ENCODE measurements at regions not wholly inside any gene's neighbourhood (a gene's known extent, or its start where the extent isn't known, plus 50 kb on each side); places are given as distances from the start of the nearest gene placed in this dataset.

DNA sequence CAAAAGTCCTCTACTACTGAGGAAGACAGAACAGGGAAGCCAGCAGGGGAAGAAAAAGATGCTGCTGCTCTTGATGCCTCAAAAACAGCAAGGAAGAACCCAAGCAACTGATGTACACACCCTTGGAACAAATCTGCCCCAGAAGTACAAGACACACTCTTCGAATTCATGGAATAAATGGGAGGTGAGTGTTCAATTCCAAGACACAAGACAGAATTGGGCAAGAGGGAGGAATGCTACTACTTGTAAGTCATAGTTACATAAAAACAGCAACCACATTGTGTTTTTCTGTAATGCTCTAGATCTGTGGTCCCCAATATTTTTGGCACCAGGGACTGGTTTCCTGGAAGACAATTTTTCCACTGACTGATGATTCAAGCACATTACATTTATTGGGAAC is 58.0 kb upstream of the H2AZ1 start:
- ATAC-seq (no peak), FAIRE-seq (no peak), DNase-seq (ENCODE audit: extremely low read depth in 1 of 4, low spot score in 3 of 4) (no peak)
- Histone ChIP-seq H3K36me3 (ENCODE audit: control insufficient read depth, insufficient read depth, low read length) (no peaks in the 10 kb centered on the region), H3K27me3 (ENCODE audit: control insufficient read depth in 2 of 2, insufficient read depth in 2 of 2, low read length in 2 of 2) (no peaks in the 10 kb centered on the region), H3K79me2 (ENCODE audit: control insufficient read depth, insufficient read depth, low read length) (no peaks in the 10 kb centered on the region), H3K9me3 (replicated peaks; ENCODE audit: control insufficient read depth, insufficient read depth, low read depth, low read length) (no peaks in the 10 kb centered on the region), H3K27ac (ENCODE audit: extremely low read depth, low read depth, low read length) (no peak overlapping the region), H3K9me1 (ENCODE audit: control insufficient read depth, insufficient read depth, low read length) (no peaks in the 10 kb centered on the region), H3K4me2 (ENCODE audit: insufficient read depth, low read length) (no peak overlapping the region), H2AFZ (ENCODE audit: low read depth, low read length) (no peak overlapping the region), H3K4me1 (replicated peaks in 1 of 2; ENCODE audit: control insufficient read depth in 2 of 2, insufficient read depth in 2 of 2, low read length in 2 of 2) (no peaks in the 10 kb centered on the region), H3K4me3 (no peak overlapping the region), H4K20me1 (replicated peaks; ENCODE audit: control insufficient read depth, insufficient read depth, low read length) (no peaks in the 10 kb centered on the region), H3K9ac (ENCODE audit: insufficient read depth in 1 of 2, low read depth in 2 of 2, low read length in 2 of 2) (no peak overlapping the region)
- no TSS peak for BruUV-seq (replicated peaks)
- ChIA-PET CTCF (ENCODE audit: low intra/inter-chr PET ratio) (no interaction called here), POLR2A (no interaction called here)
- in situ Hi-C loops (cut with MboI), result no loop called here
- intact Hi-C loops (cut with micrococcal nuclease), result no loop called here
- TF ChIP-seq ZNF263 (CRISPR knock-in tag; IDR thresholded peaks at IDR 0.05; ENCODE audit: borderline replicate concordance) (no peak), ZNF24 (IDR thresholded peaks at IDR 0.05) (no peak), DMBX1 (CRISPR knock-in tag; IDR thresholded peaks at IDR 0.05; ENCODE audit: borderline replicate concordance) (no peak), PTBP1 (IDR thresholded peaks at IDR 0.05; ENCODE audit: low read depth, low read length) (no peak), FOXA1 (IDR thresholded peaks at IDR 0.05; ENCODE audit: borderline replicate concordance) (no peak), RCOR1 (IDR thresholded peaks at IDR 0.05; ENCODE audit: borderline replicate concordance in 1 of 2, low read depth in 2 of 2, low read length in 2 of 2) (no peak), ZNF133 (CRISPR knock-in tag; IDR thresholded peaks at IDR 0.05) (no peak), ZFP30 (CRISPR knock-in tag; IDR thresholded peaks at IDR 0.05; ENCODE audit: borderline replicate concordance) (no peak), ZNF253 (CRISPR knock-in tag; conservative IDR thresholded peaks at IDR 0.05) (no peak), ZNF408 (CRISPR knock-in tag; IDR thresholded peaks at IDR 0.05; ENCODE audit: low read depth) (no peak)
- TF ChIP-seq, protein P1, sequence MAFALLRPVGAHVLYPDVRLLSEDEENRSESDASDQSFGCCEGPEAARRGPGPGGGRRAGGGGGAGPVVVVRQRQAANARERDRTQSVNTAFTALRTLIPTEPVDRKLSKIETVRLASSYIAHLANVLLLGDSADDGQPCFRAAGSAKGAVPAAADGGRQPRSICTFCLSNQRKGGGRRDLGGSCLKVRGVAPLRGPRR (CRISPR knock-in tag; IDR thresholded peaks at IDR 0.05), result no peak
- WGBS (ENCODE audit: insufficient coverage, low coverage, missing lambda C conversion rate), result 6% methylated on average over 1 of the region's 1 CpG

Data from K562 (cell line).